Esophagus muscularis mucosa (tissue), 4 donors: ENCODE measurements at regions not wholly inside any gene's neighbourhood (a gene's known extent, or its start where the extent isn't known, plus 50 kb on each side); places are given as distances from the start of the nearest gene placed in this dataset.

Experiments
- CTCF ChIP-seq, 3 experiments: fragments of 200-600 bp in 2 of 3; fragments of 450-650 bp in 1 of 3; sonication (generic) in 2 of 3; IDR thresholded peaks; one replicate each; pipeline ENCODE4 v1.5.1; 2017 to 2019; ENCODE audit warnings: antibody characterized with exemption in 3 of 3, mild to moderate bottlenecking in 2 of 3, moderate library complexity in 1 of 3
- EP300 ChIP-seq: sonication (generic); formaldehyde crosslinking; IDR thresholded peaks from one replicate; pipeline ENCODE4 v1.6.1; 2017; ENCODE audit warnings: antibody characterized with exemption
- POLR2A ChIP-seq: fragments of 450-650 bp; IDR thresholded peaks from one replicate; pipeline ENCODE4 v1.6.1; 2017; ENCODE audit warnings: antibody characterized with exemption, moderate library complexity, mild to moderate bottlenecking, low read depth
- POLR2AphosphoS5 ChIP-seq, 2 donors: sonication (generic); formaldehyde crosslinking; IDR thresholded peaks; one replicate each; pipeline ENCODE4 v1.6.1; 2017; ENCODE audit warnings: antibody characterized with exemption in 2 of 2

- no peak for TF ChIP-seq CTCF (IDR thresholded peaks at IDR 0.05)
- no peak for TF ChIP-seq EP300
- TF ChIP-seq POLR2A = no peak
- TF ChIP-seq POLR2AphosphoS5 (IDR thresholded peaks at IDR 0.05) = no peak
Measured at GRCh38 chr7:54662701-54663100, 96.3 kb downstream of the SEC61G start.
